Uterus (tissue), 3 donors: ENCODE measurements at regions not wholly inside any gene's neighbourhood (a gene's known extent, or its start where the extent isn't known, plus 50 kb on each side); places are given as distances from the start of the nearest gene placed in this dataset.

Source experiments
- DNase-seq, 2 donors: peaks; one replicate each; pipeline ENCODE4 v3.0.0-alpha.2; 2019 to 2020
- H3K27ac ChIP-seq, 2 donors: fragments of 200-600 bp; sonication (generic); 1 replicate in 1 of 2; 2 replicates in 1 of 2; pipeline ENCODE4 v1.5.1; 2016 to 2018
- H3K27me3 ChIP-seq, 2 donors: fragments of 200-600 bp; sonication (generic); one replicate each; pipeline ENCODE4 v1.5.1; 2018 to 2019; ENCODE audit warnings: control low read depth in 1 of 2
- H3K36me3 ChIP-seq, 2 donors: fragments of 200-600 bp; sonication (generic); one replicate each; pipeline ENCODE4 v1.5.1; 2019; ENCODE audit warnings: control low read depth in 1 of 2
- H3K4me1 ChIP-seq, 2 donors: fragments of 200-600 bp; sonication (generic); one replicate each; pipeline ENCODE4 v1.5.1; 2018 to 2019; ENCODE audit warnings: control low read depth in 1 of 2
- H3K4me3 ChIP-seq, 2 donors: fragments of 200-600 bp; sonication (generic); 1 replicate in 1 of 2; 2 replicates in 1 of 2; pipeline ENCODE4 v1.5.1; 2018 to 2019; ENCODE audit warnings: mild to moderate bottlenecking in 1 of 2
- H3K9me3 ChIP-seq, 2 donors: fragments of 200-600 bp; sonication (generic); one replicate each; pipeline ENCODE4 v1.5.1; 2019; ENCODE audit warnings: control low read depth in 1 of 2
- POLR2A ChIP-seq, 2 donors: fragments of 450-650 bp; IDR thresholded peaks; one replicate each; pipeline ENCODE4 v1.6.1; 2016; ENCODE audit warnings: antibody characterized with exemption in 2 of 2, mild to moderate bottlenecking in 1 of 2, moderate library complexity in 1 of 2
- intact Hi-C: fragments of 100-400 bp; cut with DNase I; formaldehyde crosslinking; loops from one replicate; pipeline ENCODE4 v1.15.1; 2023; ENCODE audit warnings: low total_unique reads
- TF ChIP-seq, protein P1 (sequence below), 4 experiments: fragments of 200-600 bp in 2 of 4; fragments of 450-650 bp in 2 of 4; sonication (generic) in 2 of 4; IDR thresholded peaks; one replicate each; pipeline ENCODE4 v1.5.1; 2016 to 2019; ENCODE audit warnings: antibody characterized with exemption in 4 of 4, mild to moderate bottlenecking in 2 of 4, moderate library complexity in 1 of 4
- donor health status: DM: yes; HTN: yes; CAD: no.

DNA sequence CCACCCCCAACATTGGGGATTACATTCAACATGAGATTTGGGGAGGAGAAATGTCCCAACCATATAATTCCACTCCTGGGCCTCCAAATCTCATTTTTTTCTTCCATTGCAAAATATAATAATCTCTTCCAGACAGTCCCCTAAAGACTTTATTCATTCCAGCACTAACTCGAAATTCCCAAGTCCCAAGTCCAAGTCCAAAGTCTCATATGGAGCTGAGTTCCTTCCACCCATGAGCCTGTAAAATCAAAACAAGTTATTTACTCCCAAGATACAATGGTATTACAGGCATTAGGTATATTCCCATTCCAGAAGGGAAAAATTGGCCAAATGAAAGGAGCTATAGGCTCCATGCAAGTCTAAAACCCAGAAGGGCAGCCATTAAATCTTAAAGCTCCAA lies 56.7 kb downstream of the P2RY1 start:
- intact Hi-C loops = no loop called here
- Histone ChIP-seq H3K4me3 (no peak overlapping the region), H3K36me3 (no peaks in the 10 kb centered on the region), H3K4me1 (no peaks in the 10 kb centered on the region), H3K9me3 (no peaks in the 10 kb centered on the region), H3K27ac (no peak overlapping the region), H3K27me3 (no peaks in the 10 kb centered on the region)
- TF ChIP-seq POLR2A (IDR thresholded peaks at IDR 0.05) = no peak
- TF ChIP-seq, protein P1, sequence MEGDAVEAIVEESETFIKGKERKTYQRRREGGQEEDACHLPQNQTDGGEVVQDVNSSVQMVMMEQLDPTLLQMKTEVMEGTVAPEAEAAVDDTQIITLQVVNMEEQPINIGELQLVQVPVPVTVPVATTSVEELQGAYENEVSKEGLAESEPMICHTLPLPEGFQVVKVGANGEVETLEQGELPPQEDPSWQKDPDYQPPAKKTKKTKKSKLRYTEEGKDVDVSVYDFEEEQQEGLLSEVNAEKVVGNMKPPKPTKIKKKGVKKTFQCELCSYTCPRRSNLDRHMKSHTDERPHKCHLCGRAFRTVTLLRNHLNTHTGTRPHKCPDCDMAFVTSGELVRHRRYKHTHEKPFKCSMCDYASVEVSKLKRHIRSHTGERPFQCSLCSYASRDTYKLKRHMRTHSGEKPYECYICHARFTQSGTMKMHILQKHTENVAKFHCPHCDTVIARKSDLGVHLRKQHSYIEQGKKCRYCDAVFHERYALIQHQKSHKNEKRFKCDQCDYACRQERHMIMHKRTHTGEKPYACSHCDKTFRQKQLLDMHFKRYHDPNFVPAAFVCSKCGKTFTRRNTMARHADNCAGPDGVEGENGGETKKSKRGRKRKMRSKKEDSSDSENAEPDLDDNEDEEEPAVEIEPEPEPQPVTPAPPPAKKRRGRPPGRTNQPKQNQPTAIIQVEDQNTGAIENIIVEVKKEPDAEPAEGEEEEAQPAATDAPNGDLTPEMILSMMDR (IDR thresholded peaks at IDR 0.05) = no peak
- DNase-seq = no peak

- H3K4me3 ChIP-seq = no peak overlapping the region
- no peaks in the 10 kb centered on the region for H3K9me3 ChIP-seq
- H3K4me1 ChIP-seq = no peaks in the 10 kb centered on the region
- no peak for DNase-seq
- TF ChIP-seq, protein P1 (IDR thresholded peaks at IDR 0.05) = no peak
- no peak for TF ChIP-seq POLR2A (IDR thresholded peaks at IDR 0.05)
- no peaks in the 10 kb centered on the region for H3K36me3 ChIP-seq
- intact Hi-C loops = no loop called here
- H3K27me3 ChIP-seq = no peaks in the 10 kb centered on the region
- no peak overlapping the region for H3K27ac ChIP-seq
Measured at GRCh38 chr3:152892446-152892845, 57.5 kb downstream of the P2RY1 start.

- DNase-seq = no peak
- intact Hi-C loops = no loop called here
- H3K4me1 ChIP-seq = no peaks in the 10 kb centered on the region
- H3K9me3 ChIP-seq = no peaks in the 10 kb centered on the region
- TF ChIP-seq POLR2A (IDR thresholded peaks at IDR 0.05) = no peak
- TF ChIP-seq, protein P1 (IDR thresholded peaks at IDR 0.05) = no peak
- H3K27ac ChIP-seq = no peak overlapping the region
- no peaks in the 10 kb centered on the region for H3K36me3 ChIP-seq
- H3K4me3 ChIP-seq = no peak overlapping the region
- H3K27me3 ChIP-seq = no peaks in the 10 kb centered on the region
Measured at GRCh38 chr3:152893647-152894046, 58.7 kb downstream of the P2RY1 start.

- intact Hi-C loops = no loop called here
- H3K27ac ChIP-seq = no peak overlapping the region
- TF ChIP-seq POLR2A (IDR thresholded peaks at IDR 0.05) = no peak
- TF ChIP-seq, protein P1 (IDR thresholded peaks at IDR 0.05) = no peak
- H3K9me3 ChIP-seq = no peaks in the 10 kb centered on the region
- no peak overlapping the region for H3K4me3 ChIP-seq
- no peaks in the 10 kb centered on the region for H3K27me3 ChIP-seq
- no peaks in the 10 kb centered on the region for H3K36me3 ChIP-seq
- DNase-seq = no peak
- H3K4me1 ChIP-seq = no peaks in the 10 kb centered on the region
Measured at GRCh38 chr3:152899306-152899705, 64.4 kb downstream of the P2RY1 start.

DNA sequence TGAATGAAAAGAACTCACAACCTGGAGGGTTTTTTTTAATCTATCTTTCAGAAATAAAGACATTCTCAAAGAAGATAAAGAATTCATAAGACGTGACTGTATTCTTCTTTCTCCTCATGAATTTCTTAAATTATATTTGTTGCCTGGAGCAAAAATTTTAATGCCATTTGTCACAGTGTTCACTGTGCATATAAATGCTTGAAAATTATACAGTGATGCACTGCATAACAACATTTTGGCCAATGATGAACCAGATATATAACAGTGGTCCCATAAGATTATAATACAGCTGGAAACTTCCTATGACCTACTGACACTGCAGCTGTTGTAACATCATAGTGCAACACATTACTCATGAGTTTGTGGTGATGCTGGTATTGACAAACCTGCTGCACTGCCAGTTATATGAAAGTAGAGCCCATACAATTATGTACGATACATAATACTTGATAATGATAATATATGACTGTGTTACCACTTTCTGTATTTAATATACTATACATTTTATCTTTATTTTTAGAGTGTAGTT lies 67.3 kb downstream of the P2RY1 start:
- no peak overlapping the region for H3K27ac ChIP-seq
- H3K9me3 ChIP-seq = no peaks in the 10 kb centered on the region
- H3K4me1 ChIP-seq = no peaks in the 10 kb centered on the region
- DNase-seq = no peak
- H3K4me3 ChIP-seq = no peak overlapping the region
- H3K27me3 ChIP-seq = no peaks in the 10 kb centered on the region
- H3K36me3 ChIP-seq = no peaks in the 10 kb centered on the region
- TF ChIP-seq POLR2A (IDR thresholded peaks at IDR 0.05) = no peak
- TF ChIP-seq, protein P1 (IDR thresholded peaks at IDR 0.05) = no peak
- intact Hi-C loops = no loop called here
